ENCODE measurements at regions not wholly inside any gene's neighbourhood (a gene's known extent, or its start where the extent isn't known, plus 50 kb on each side); places are given as distances from the start of the nearest gene placed in this dataset.
A peak's percentile ranks its signal among the peaks of the same experiment; 100 is the strongest.

GRCh38 chr6:27177485-27178406, 69.8 kb upstream of the PRSS16 start (continued):
- TF ChIP-seq ELK4 (CRISPR knock-in tag; IDR thresholded peaks at IDR 0.05; ENCODE audit: borderline replicate concordance) = no peak
- no peak for TF ChIP-seq NPAS2 (CRISPR knock-in tag; IDR thresholded peaks at IDR 0.05; ENCODE audit: borderline replicate concordance)
- no peak for TF ChIP-seq RAD51 (IDR thresholded peaks at IDR 0.05; ENCODE audit: borderline replicate concordance)
- peak; percentile 10; the same call in 1 of the 2 replicates for TF ChIP-seq TCF7 (IDR thresholded peaks at IDR 0.05; ENCODE audit: low read depth)
- 0 out of 2 replicates have a peak, but pooled peaks have one; percentile 22 for TF ChIP-seq JUN (CRISPR knock-in tag; IDR thresholded peaks at IDR 0.05)
- TF ChIP-seq TCF7L2 (IDR thresholded peaks at IDR 0.05; ENCODE audit: low read depth, low read length) = no peak
- 0 out of 2 replicates have a peak, but pooled peaks have one; percentile 6 for TF ChIP-seq CHD2 (IDR thresholded peaks at IDR 0.05; ENCODE audit: low read depth, low read length)
- no peak for TF ChIP-seq ZNF3 (CRISPR knock-in tag; IDR thresholded peaks at IDR 0.05)

- Histone ChIP-seq H3K27ac (ENCODE audit: extremely low read length, insufficient read depth, low read length) (no peak overlapping the region), H3K4me3 (replicated peaks in 1 of 3; ENCODE audit: insufficient read depth in 1 of 3, low read depth in 2 of 3, low read length in 3 of 3) (peak overlapping the region; percentile 86 to 100 (median 97)), H4K20me1 (ENCODE audit: insufficient read depth, low read length) (no peaks in the 10 kb centered on the region), H3K9me3 (ENCODE audit: low read length) (no peaks in the 10 kb centered on the region), H3K4me2 (ENCODE audit: low read depth, low read length) (peak overlapping the region; percentile 98), H2AFZ (ENCODE audit: low read length) (peak overlapping the region; percentile 98), H3K79me2 (ENCODE audit: insufficient read depth, low read length) (no peaks in the 10 kb centered on the region), H3K27me3 (ENCODE audit: control insufficient read depth in 1 of 2, insufficient read depth in 2 of 2, low read length in 2 of 2) (peaks cover 0 to 17% of the 10 kb centered on the region in 2 experiments; a peak in 2 of 5 replicates), H3K9ac (ENCODE audit: insufficient read depth, low read depth, low read length) (0 out of 2 replicates have a peak overlapping the region, but pooled peaks have one; percentile 25), H3K4me1 (ENCODE audit: insufficient read depth, low read length) (peaks cover 13% of the 10 kb centered on the region), H3K36me3 (replicated peaks in 1 of 2; ENCODE audit: control insufficient read depth in 1 of 2, insufficient read depth in 2 of 2, low read length in 2 of 2) (no peaks in the 10 kb centered on the region)
- intact Hi-C loops (cut with micrococcal nuclease; ENCODE audit: unreplicated experiment) = loop anchor here (2.0 to 5.0 kb wide), 3 partner anchors 51 to 902 kb away; partner anchors contain the start of gene ZNF165
- ATAC-seq = no peak
- ChIA-PET CTCF (ENCODE audit: low intra/inter-chr PET ratio, low total read pairs) (no interaction called here), POLR2A (interaction anchor here (0.7 to 1.4 kb wide), 2 partner anchors 46 to 51 kb away, joined by 3 to 4 read pairs; a partner anchor contains a TSS)
- 33% methylated on average over 21 of the region's 21 CpGs for WGBS (ENCODE audit: low lambda C conversion rate)
- no peak for FAIRE-seq
- BruUV-seq (replicated peaks) = no TSS peak
- in situ Hi-C loops (cut with HindIII; ENCODE audit: extremely low pct_ligation_motif_present, low pct_unique_long_range_greater_than_20kb) = loop anchor here (10.0 kb wide), 2 partner anchors 326 to 726 kb away; no protein-coding TSS in a partner anchor
- no peak for DNase-seq (ENCODE audit: low spot score)
- TF ChIP-seq LBX2 (CRISPR knock-in tag; IDR thresholded peaks at IDR 0.05; ENCODE audit: borderline replicate concordance) (no peak), NPAS2 (CRISPR knock-in tag; IDR thresholded peaks at IDR 0.05; ENCODE audit: borderline replicate concordance) (no peak), SMARCC2 (IDR thresholded peaks at IDR 0.05) (no peak), TP53 (CRISPR knock-in tag; conservative IDR thresholded peaks at IDR 0.05) (0 out of 2 replicates have a peak, but pooled peaks have one; percentile 42), NFATC3 (CRISPR knock-in tag; IDR thresholded peaks at IDR 0.05) (peak; percentile 77; the same call in 1 of the 2 replicates), AHDC1 (CRISPR knock-in tag; IDR thresholded peaks at IDR 0.05; ENCODE audit: borderline replicate concordance) (no peak), MAZ (IDR thresholded peaks at IDR 0.05; ENCODE audit: borderline replicate concordance, low read depth, low read length) (no peak), MAZ (CRISPR knock-in tag; IDR thresholded peaks at IDR 0.05; ENCODE audit: low read depth) (no peak)
Measured at GRCh38 chr6:27178407-27178730, 69.1 kb upstream of the PRSS16 start.

Measured in HepG2 (cell line).